AML-193 (cell line): ENCODE measurements at regions not wholly inside any gene's neighbourhood (a gene's known extent, or its start where the extent isn't known, plus 50 kb on each side); places are given as distances from the start of the nearest gene placed in this dataset.

ENCODE experiments used
- DNase-seq, 2 experiments: peaks; one replicate each; lab custom pipeline; 2025; lab: John Stamatoyannopoulos, UW

DNA sequence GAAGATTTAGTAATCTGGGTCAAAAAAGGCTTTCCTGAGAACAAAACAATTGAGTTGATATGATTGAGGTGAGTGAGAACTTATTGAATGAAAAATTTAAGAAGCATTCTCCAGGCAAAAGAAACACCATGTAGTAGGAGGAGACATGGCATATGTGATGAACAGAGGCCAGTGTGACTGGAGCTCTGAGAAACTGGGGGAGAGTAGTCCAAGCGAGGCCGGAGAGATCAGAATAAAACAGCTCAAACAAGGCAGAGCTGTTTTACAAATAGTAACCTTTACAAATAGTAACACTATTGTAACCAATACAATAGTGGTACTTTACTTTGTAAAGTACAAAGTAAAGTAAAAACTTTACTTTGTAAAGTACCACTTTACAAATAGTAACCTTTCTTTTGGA, 1159.1 kb downstream of the PCDH9 start:
- DNase-seq = no peak

DNA sequence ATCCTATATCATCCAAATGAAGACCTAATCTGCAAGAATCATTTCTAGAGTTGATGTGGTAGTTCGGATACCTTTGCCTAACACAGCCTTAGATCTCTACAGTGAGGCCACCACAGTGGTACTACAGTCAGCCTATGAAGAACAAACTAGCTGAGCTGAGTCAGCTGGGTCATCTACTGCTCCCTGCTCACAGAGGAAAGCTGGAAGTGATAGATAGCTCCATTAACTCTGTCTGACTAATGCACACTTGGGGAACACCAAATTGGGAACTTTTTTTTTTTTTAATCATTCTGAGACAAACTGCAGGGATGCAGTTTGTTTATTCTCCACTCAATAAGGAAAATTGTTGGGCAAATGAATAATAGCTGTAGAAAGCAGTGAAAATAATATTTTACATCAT, 1160.6 kb downstream of the PCDH9 start:
- no peak for DNase-seq

DNA sequence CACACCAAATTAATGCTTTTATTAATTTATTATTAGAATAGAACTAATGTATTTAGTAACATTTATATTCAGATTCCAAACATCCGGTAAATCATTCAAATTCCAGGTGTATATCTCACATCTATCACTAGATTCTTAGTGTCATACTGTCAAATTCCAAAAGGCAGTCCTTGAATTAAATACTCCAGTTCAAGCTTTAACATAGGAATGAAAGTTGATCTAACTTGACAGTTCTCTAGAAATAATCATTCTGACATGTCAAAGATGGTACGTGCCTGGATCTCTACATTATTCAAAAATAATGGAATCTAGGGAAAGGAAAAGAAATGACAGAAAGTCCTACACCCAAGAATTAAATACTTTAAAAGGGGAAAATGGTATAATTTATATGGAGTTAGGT, 1161.5 kb downstream of the PCDH9 start:
- DNase-seq = no peak

DNA sequence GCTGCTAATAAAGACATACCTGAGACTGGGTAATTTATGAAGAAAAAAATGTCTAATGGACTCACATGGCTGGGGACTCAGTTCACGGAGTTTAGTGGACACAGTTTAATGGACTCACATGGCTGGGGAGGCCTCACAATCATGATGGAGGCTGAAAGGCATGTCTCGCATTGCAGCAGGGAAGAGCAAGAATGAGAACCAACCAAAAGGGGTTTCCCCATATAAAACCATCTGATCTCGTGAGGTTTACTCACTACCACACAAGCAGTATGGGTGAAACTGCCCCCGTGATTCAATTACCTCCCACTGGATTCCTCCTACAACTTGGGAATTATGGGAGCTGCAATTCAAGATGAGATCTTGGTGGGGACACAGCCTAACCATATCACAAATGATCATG, 1181.2 kb downstream of the PCDH9 start:
- DNase-seq = no peak

DNA sequence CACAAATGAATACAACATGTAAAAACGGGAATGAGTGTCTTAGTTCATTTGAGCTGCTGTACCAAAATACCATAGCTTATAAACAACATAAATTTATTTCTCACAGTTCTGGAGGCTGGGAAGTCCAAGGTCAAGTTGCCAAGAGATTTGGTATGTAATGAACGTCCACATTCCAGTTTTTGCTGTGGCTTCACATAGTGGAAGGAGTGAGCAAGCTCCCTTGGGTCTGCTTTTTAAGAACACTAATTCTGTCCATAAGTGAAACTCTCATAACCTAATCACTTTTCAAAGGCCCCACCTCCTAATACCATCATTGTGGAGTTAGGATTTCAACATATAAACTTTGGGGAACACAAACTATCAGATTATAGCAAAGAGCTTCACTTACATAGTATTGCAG, 1189.6 kb downstream of the PCDH9 start:
- no peak for DNase-seq

DNA sequence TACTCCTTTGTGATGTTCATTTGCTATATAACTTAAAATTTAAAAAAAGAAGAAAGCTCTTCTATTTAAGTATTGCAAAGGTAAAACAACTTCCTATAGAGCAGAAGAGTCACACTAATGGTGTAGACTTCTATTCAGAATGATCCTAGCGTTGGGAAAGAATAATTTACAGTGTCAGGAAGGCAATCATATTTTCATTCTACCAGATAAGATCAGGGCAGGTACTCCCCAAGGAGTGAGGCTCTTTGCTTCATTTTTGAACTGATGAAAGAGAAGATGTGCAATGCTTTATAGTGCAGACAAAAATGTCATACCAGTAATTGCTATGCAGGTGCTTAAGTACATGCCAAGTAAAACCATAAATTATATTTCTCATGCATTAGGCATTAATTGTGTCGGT, 1193.0 kb downstream of the PCDH9 start:
- DNase-seq = no peak

DNA sequence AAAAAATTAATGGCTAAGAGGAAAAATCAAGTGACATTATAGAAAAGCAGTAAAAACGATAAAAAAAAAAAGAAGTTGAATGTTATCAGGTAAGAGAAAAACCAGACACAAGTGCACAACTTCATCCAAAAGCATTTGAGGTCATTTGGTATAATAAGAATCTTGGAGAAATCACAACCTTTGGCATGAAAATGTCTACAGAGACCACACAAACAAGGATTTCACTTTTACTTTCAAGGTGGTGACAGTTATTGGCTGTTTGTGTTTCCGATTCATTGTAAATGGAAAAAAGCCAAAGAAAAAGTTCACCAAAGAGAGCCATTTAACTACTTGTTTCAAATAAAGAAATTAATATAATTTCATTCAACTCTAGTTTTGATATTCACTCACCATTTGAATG, 1193.5 kb downstream of the PCDH9 start:
- no peak for DNase-seq

DNA sequence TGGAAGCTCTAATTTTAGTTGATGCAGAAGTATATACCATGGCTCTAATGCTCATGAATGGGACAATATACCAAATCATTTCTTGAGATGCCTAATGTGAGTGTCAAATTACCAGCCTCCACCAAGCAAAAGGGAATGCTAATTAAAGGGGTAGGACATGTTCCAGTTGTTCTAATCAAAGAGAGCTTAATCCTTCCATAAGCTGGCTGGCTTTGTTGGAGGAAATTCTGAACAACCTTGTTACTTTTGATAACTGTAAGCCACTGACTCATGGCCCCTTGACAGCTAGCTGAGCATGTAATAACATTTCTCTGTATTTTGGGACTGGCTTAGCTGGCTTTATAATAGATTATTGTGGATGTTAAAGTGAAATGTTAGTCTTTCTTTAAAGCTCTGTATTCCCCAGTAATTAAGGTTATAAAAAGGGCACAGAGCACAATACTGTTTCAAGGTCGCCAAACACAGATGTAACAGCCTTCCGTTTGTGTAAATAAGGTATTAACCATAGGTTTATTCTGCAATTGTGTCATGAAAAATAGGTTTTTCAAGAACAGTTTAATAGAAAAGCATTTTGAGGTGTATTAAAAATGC, 1194.0 kb downstream of the PCDH9 start:
- no peak for DNase-seq

DNA sequence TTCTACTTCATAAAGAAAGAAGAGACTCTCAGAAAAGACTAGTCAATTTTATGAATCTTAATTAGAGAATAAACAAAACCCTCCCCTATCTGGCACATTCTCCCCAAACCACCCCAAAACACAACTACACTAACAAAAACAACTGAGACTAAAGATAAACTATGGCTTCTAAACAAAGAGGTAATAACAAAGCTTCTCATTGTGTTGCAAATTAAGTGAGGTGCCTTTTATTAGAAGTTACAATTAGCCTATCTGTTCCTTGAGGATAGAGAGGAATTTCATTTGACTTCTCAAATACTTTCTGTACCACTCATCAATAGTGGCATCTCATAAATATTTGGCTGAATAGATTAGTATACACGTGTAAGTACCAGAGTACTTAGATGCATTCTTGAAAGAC, 1196.2 kb downstream of the PCDH9 start:
- no peak for DNase-seq

DNA sequence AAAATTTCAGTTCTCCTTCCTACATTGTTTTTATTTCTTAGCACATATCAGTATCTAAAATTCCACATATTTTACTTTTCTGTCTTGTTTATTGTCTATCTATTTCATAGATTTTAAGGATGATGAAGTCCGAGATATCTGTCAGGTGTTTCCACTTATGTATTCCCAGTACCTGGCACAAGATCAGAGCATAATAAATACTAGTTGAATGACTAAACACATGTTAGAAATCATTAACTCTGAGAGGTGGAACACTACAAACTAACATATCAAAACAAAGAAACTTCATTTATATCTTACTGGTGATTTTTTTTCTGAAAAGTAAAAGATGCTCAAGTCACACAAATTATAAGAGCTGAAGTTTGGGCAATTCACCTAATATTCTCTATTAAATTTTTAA, 1208.3 kb downstream of the PCDH9 start:
- DNase-seq = no peak

DNA sequence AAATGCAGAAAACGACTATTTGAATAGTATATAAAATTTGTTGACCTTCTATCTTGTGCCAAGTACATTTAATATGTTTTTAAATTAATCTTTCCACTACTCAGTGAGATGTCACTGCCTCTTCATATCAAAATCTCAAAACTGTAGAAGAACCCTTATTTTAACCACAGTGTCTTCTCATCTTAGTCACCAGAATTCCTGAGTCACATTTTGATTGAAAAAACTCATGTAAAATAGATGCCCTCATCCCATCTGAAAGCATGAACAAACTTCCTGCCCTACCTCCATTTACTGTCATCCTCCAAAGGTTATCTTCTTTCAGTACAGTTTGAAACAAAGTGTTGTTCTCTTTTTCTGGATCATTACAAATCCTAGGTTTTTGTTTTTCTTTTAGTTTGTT, 1215.4 kb downstream of the PCDH9 start:
- DNase-seq = no peak

DNA sequence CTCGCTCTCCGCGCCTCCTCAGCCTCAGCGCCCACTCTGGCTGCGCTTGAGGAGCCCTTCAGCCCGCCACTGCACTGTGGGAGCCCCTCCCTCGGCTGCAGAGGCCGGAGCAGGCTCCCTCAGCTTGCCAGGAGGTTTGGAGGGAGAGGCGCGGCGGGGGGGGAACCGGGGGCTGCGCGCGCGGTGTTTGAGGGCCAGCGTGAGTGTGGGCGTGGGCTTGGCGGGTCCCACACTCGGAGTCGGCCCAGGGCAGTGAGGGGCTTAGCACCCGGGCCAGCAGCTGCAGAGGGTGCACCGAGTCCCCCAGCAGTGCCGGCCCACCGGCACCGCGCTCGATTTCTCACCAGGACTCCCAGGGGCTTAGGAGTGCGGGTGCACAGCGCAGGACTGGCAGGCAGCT, 1220.9 kb downstream of the PCDH9 start:
- DNase-seq = no peak

DNA sequence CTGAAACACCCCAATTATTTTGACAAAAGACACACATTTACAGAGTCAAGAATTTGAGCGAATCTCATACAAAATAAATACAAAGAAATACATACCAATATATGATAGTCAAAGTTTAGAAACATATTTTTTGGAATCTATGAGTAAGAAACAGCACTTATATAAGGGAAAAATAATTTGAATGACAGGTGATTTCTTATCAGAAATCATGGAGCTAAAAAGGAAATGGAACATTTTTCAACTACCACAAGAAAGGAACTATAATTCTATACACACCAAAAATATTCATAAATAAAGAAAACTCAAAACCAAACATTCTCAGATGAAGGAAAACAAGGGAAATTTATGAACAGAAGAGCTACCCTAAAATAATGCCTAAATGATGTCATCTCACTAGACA, 1226.6 kb downstream of the PCDH9 start:
- DNase-seq = no peak

DNA sequence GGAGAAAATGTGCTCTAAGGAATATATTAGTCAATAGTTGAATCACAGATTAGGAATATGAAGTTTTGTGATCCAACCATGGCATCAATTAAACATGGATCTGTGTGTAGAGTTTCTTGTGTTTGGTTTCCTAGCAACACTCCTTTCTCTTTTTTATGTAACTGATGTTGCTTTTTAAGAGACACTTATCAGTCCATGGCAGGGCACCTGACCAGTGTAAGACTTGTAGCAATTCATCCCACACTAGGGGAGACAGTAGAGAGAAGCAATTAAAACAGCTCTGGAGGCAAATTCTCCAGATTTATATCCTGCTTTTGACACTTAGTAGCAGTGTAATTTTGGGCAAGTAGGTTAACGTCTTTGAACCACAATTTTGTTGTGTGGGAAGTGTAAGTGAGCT, 1229.0 kb downstream of the PCDH9 start:
- DNase-seq = no peak

DNA sequence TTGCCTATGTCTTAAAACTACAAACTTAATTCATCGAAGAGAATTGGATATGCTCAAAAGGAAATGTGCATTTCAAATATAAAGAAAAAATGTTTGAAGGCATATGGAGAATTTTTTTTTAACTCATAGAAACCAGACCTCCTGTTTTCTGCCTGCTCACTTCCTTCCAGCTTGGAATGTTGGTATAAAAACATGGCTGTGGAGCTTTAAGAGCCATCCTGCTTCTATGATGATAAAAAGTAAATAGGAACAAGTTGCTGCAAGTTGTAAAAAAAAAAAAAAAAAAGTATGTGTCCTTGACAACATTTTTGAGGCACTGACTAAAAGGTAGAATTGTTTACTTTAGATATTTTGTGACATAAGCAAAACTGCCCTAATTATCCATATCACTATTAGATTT, 1230.7 kb downstream of the PCDH9 start:
- no peak for DNase-seq

DNA sequence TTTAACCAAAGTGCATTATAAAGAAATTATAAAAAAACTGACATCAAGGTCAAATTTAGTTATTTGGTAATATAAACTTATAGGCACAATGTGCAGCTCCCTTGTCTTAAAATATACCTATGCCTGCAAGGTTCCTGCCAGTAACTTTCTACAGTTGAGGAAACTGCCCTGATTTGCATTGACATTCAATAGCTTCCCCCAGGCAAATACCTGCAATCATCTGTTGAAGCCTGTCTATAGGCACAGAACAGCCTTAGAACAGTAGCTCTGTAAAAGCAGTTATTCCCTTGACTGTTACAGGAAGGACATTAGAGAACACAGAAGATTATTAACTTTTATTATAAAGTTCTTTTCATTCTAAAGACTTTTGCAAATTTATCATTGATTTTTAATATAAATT, 1239.5 kb downstream of the PCDH9 start:
- DNase-seq = no peak

DNA sequence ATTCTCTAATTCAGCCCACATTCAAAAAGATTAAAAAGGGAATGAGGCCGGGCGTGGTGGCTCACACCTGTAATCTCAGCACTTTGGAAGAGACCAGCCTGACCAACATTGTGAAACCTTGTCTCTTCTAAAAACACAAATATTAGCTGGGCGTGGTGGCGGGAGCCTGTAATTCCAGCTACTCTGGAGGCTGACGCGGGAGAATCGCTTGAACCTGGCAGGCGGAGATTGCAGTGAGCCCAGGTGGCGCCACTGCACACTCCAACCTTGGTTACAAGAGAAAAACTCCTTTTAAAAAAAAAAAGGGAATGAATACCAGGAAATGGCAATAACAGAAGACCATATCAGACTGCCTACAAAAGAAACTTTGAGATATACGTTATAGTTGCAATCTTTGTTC, 1244.5 kb downstream of the PCDH9 start:
- no peak for DNase-seq

DNA sequence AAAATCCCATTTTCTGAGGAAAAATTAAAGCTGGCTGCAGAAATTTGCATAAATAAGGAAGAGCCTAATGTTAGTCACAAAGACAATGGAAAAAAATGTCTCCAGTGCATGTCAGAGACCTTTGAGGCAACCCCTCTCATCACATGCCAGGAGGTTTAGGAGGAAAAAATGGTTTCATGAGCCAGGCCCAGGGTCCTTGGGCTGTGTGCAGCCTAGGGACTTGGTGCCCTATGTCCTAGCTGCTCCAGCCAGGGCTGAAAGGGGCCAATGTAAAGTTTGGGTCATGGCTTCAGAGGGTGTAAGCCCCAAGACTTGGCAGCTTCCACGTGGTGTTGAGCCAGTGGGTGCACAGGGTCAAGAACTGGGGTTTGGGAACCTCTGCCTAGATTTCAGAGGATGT, 1252.6 kb downstream of the PCDH9 start:
- DNase-seq = no peak

DNA sequence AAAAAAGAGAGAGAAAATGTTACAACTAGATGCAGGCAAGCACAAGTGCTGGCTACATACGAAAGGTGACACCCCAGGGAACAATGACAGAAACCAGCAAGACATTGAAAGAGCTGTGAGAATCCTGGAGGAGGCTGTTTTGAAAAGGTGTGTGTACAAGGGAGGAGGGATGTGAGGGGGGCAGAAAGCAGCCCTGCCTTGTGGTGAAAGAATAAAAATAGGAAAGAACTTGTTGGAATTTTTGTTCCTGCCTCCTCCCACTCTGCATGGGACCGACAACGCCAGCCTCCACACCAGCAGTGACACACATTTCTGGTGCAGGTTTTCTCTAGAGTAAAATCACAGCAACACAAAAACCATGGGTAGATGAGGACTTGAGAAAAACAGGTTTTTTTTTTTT, 1258.6 kb downstream of the PCDH9 start:
- no peak for DNase-seq

DNA sequence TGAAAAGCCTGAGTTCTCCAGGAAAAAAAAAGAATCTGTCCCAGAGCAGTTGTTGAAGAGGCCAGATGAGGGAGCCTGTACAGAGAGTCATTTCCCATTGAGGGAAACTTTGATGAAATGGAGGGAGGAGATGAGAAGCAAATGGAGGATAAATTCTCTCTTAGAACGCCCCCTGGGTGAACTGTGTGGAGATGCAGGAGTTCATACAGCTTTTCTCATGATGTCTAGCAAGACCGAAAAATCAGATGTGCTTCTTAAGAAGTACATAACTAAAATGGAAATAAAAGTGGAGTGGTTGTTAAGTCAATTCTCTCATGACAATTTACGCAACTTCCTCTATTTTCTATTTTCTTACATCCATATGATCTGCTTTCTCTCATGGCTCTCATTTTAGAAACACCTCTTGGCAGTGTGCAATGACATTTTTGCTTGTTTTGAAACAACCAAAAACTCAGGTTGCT, 1263.1 kb downstream of the PCDH9 start:
- DNase-seq = peak; percentile 84 to 85

DNA sequence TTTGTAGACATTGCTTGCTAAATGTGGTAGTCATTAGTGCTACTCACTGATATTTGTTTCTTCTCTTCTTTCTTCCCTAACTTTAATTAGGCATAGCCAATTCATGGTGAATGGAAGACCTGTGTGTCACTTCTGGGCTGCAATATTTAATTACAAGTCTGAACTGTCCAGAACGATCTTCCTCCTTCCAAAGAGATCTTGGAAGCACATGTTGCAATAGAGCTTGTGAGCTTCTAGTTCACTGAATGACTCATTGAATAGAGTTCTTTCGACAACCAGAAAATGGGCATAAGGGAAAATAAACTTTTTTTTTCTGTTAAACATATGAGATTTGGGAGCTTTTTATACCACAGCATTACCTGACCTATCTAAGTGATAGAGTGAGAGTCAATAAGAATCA, 1264.6 kb downstream of the PCDH9 start:
- peak; percentile 24 to 35 for DNase-seq

DNA sequence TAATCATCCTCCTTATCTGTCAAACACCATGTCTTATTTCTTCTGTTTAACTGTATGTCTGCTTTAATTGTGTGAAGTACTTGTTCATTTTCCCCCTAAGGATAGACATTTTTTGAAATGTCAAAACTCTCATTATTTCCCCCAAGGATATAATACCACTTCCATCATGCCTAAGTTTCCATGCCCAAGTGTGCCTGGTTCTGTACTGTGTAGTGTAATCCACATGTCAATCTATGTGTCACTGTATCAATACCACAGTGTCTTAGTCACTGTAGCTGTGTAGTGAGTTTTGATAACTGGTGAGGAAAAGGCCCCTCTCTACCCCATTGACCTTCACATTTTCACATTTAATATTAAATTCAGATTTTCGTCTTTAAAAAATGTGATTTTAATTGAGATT, 1265.5 kb downstream of the PCDH9 start:
- DNase-seq = no peak

DNA sequence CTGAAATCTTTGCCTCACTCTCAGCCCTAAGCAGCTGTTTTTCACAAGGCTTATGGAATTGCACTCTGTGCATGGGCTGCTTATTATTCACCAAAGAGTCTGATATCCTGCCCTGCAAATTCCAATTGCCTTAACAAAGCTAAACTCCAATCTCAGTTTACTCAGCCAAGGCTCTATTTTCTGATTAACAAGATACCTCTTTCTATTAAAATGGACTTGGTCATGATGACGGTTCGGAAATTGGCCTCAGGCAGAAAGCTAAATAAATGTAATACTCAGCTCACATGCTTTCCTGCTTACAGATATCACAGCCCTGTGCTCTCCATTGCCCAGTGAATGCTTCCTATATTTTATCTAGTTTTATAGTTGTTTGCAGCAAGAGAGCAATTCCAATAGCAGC, 1270.8 kb downstream of the PCDH9 start:
- DNase-seq = no peak

DNA sequence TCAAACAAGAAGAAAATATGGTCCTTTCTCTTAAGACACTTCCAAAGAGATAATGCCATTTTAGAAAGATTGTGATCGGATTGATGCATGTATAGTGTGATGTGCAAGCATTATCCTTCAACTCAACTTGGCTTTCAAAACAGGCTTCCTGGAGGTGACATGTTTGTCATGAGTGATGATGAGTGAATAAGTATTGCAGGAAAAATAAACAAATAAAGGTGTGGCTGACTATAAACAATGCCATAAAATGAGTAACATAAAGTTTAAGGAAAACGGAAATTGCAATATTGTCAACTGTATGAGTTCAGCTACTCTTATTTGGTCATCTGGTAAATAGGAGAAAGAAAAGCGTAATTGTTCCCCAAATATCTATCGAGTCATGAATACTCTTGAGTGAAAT, 1283.7 kb downstream of the PCDH9 start:
- no peak for DNase-seq

DNA sequence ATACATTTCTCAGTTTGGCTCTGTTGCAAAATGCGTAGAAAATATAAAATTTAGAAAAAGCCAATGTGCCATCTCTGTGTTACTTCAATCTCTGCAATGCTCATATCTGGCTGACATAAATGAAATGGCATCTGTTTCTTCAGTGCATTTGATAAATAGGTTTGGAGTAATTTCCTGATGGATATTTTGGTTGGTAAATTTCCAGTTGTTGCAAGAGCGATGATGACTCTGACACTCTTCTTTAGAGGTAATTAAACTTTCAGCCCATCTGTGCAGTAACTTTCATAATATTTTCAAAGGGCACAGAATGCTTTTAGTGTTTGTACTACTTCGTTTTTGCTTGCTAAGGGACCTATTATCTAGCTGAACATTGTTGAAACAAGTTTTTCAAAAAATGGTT, 1286.4 kb downstream of the PCDH9 start:
- no peak for DNase-seq
